CD4-positive, alpha-beta T cell (primary cell): ENCODE measurements at regions not wholly inside any gene's neighbourhood (a gene's known extent, or its start where the extent isn't known, plus 50 kb on each side); places are given as distances from the start of the nearest gene placed in this dataset.

Source experiments
- ATAC-seq: fragments of 200-7000 bp; cut with Tn5 transposase; one replicate; pipeline ENCODE4 v1.10.0; 2022; ENCODE audit warnings: mild to moderate bottlenecking; ENCODE audit not compliant: poor library complexity
- CTCF ChIA-PET: fragments of 350-600 bp; sonication (Branson Sonifier 250); formaldehyde crosslinking; loops from one replicate; lab custom pipeline; 2021; ENCODE audit warnings: antibody characterized with exemption, inconsistent platforms; lab: Charles Lee
- POLR2A ChIA-PET: fragments of 350-600 bp; sonication (Branson Sonifier 250); formaldehyde crosslinking; loops from one replicate; lab custom pipeline; 2021; ENCODE audit warnings: antibody characterized with exemption, inconsistent platforms; lab: Charles Lee
- DNase-seq, 14 experiments: peaks; one replicate each; pipeline ENCODE4 v3.0.0-alpha.2; 2013 to 2020; ENCODE audit warnings: mixed read lengths in 2 of 14
- H3K27ac ChIP-seq, 2 donors: one replicate each; pipeline versions ENCODE4 v1.5.1 to v1.7.0; 2013; ENCODE audit warnings: low read length in 2 of 2, low read depth in 1 of 2, mild to moderate bottlenecking in 1 of 2
- H3K27me3 ChIP-seq, 2 experiments: 1 replicate in 1 of 2; 2 replicates in 1 of 2; pipeline versions ENCODE4 v1.6.1 to v1.7.0; 2013; ENCODE audit warnings: low read length in 2 of 2, control low read depth in 1 of 2, mild to moderate bottlenecking in 1 of 2, moderate library complexity in 1 of 2; ENCODE audit not compliant: insufficient read depth in 2 of 2, control insufficient read depth in 1 of 2
- H3K36me3 ChIP-seq: one replicate; pipeline ENCODE4 v1.6.1; 2013; ENCODE audit warnings: low read length, control low read depth; ENCODE audit not compliant: insufficient read depth
- H3K4me1 ChIP-seq: one replicate; pipeline ENCODE4 v1.6.1; 2013; ENCODE audit warnings: low read length, control low read depth; ENCODE audit not compliant: insufficient read depth
- H3K4me3 ChIP-seq: one replicate; pipeline ENCODE4 v1.5.1; 2013; ENCODE audit warnings: mild to moderate bottlenecking, low read length, moderate library complexity
- H3K9me3 ChIP-seq, 2 experiments: 1 replicate in 1 of 2; 2 replicates in 1 of 2; pipeline versions ENCODE4 v1.6.1 to v1.7.0; 2013; ENCODE audit warnings: low read length in 2 of 2, mild to moderate bottlenecking in 2 of 2, control low read depth in 1 of 2, moderate library complexity in 1 of 2; ENCODE audit not compliant: control insufficient read depth in 1 of 2, insufficient read depth in 1 of 2
- H3K27ac Mint-ChIP-seq: one replicate; pipeline ENCODE4 v1.8.0; 2020; ENCODE audit warnings: mixed read lengths
- H3K27me3 Mint-ChIP-seq: one replicate; pipeline ENCODE4 v1.8.0; 2021; ENCODE audit warnings: mixed read lengths
- H3K36me3 Mint-ChIP-seq: one replicate; pipeline ENCODE4 v1.8.0; 2021; ENCODE audit warnings: low read depth, mixed read lengths
- H3K4me1 Mint-ChIP-seq: one replicate; pipeline ENCODE4 v1.8.0; 2021; ENCODE audit warnings: low read depth, mixed read lengths
- H3K4me3 Mint-ChIP-seq: one replicate; pipeline ENCODE4 v1.8.0; 2020; ENCODE audit warnings: mild to moderate bottlenecking, mixed read lengths
- H3K9me3 Mint-ChIP-seq: one replicate; pipeline ENCODE4 v1.8.0; 2020; ENCODE audit warnings: mixed read lengths
- intact Hi-C, 2 experiments: fragments of 100-400 bp; cut with DNase I in 1 of 2; cut with micrococcal nuclease in 1 of 2; formaldehyde crosslinking; loops; one replicate each; pipeline versions ENCODE4 v1.15.1 to v1.9.0; 2023 to 2025; cut with DNase I, micrococcal nuclease
- TF ChIP-seq, protein P1 (sequence below): fragments of 200-600 bp; IDR thresholded peaks from one replicate; pipeline ENCODE4 v1.8.0; 2022; ENCODE audit warnings: antibody characterized with exemption, mild to moderate bottlenecking

DNA sequence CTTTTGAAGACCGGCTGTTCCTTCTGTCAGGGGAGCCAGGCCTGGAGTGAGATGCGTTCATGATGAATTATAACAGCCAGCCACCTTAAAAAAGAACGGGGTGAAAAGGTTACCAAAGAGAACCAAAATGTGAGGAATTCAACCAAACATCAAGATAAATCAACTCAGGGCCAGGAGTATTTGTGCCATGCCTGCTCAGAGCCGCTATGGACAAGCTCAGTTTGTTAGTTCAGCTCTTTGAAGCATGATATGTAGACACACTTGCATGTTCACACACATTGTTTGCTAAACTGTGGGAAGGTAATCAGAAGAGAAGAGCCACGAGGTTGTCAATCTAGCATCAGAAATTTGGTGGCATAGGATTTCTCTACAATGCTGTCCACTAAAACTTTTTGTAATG lies 367.4 kb upstream of the TBX3 start:
- no peaks in the 10 kb centered on the region for H3K9me3 ChIP-seq
- no peak for ATAC-seq
- Mint-ChIP-seq H3K4me3 (no peak overlapping the region), H3K27ac (no peak overlapping the region), H3K36me3 (no peaks in the 10 kb centered on the region), H3K27me3 (no peaks in the 10 kb centered on the region), H3K4me1 (no peaks in the 10 kb centered on the region), H3K9me3 (peaks cover 11% of the 10 kb centered on the region)
- CTCF ChIA-PET = no interaction called here
- DNase-seq = no peak
- no peak overlapping the region for H3K27ac ChIP-seq
- H3K4me1 ChIP-seq = no peaks in the 10 kb centered on the region
- POLR2A ChIA-PET = no interaction called here
- H3K36me3 ChIP-seq = no peaks in the 10 kb centered on the region
- intact Hi-C loops = no loop called here
- H3K4me3 ChIP-seq = no peak overlapping the region
- TF ChIP-seq, protein P1, sequence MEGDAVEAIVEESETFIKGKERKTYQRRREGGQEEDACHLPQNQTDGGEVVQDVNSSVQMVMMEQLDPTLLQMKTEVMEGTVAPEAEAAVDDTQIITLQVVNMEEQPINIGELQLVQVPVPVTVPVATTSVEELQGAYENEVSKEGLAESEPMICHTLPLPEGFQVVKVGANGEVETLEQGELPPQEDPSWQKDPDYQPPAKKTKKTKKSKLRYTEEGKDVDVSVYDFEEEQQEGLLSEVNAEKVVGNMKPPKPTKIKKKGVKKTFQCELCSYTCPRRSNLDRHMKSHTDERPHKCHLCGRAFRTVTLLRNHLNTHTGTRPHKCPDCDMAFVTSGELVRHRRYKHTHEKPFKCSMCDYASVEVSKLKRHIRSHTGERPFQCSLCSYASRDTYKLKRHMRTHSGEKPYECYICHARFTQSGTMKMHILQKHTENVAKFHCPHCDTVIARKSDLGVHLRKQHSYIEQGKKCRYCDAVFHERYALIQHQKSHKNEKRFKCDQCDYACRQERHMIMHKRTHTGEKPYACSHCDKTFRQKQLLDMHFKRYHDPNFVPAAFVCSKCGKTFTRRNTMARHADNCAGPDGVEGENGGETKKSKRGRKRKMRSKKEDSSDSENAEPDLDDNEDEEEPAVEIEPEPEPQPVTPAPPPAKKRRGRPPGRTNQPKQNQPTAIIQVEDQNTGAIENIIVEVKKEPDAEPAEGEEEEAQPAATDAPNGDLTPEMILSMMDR = no peak
- H3K27me3 ChIP-seq = no peaks in the 10 kb centered on the region

DNA sequence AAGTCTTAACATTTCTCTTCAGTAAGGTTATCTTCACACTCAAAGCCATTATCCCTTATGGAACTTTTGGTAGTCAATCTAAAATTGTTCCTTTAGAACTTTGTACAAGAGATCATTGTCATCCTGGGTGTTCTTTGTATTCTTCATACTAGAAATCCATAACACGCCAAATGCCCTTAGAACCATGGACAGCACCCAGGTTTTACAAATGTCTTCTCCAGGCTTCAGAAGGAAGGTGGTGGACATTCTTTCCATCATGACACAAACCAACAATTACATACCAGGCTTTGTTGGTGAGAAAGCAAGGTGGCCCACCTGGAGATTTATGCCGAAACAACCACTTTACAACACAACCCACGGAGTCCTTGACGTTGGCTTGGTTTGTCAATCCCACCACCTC lies 365.6 kb upstream of the TBX3 start:
- TF ChIP-seq, protein P1 = no peak
- H3K36me3 ChIP-seq = no peaks in the 10 kb centered on the region
- intact Hi-C loops = no loop called here
- no peak overlapping the region for H3K27ac ChIP-seq
- no peaks in the 10 kb centered on the region for H3K4me1 ChIP-seq
- Mint-ChIP-seq H3K27me3 (no peaks in the 10 kb centered on the region), H3K36me3 (no peaks in the 10 kb centered on the region), H3K9me3 (peaks cover 8% of the 10 kb centered on the region), H3K27ac (no peak overlapping the region), H3K4me3 (no peak overlapping the region), H3K4me1 (no peaks in the 10 kb centered on the region)
- H3K27me3 ChIP-seq = no peaks in the 10 kb centered on the region
- ATAC-seq (no peak), DNase-seq (no peak)
- ChIA-PET CTCF (no interaction called here), POLR2A (no interaction called here)
- H3K4me3 ChIP-seq = no peak overlapping the region
- no peaks in the 10 kb centered on the region for H3K9me3 ChIP-seq

DNA sequence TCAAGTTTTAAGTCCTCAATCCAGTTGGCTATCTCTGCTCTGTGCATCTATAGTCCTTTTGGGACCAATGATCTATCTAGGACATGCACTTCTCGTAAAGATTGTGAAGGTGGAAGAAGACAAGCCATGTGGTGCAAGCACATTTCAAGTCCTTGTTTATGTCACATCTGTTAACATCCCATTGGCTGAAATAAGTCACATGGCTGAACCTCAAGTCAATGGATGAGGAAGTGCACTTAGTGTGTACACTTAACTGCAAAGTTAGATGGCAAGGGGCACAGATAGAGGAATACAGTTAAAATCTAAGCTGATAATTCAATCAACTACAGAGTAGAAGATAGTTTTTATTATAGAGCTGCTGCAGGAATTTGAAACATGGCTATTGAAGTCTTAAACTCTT lies 362.8 kb upstream of the TBX3 start:
- CTCF ChIA-PET = no interaction called here
- ATAC-seq (no peak), DNase-seq (no peak)
- Mint-ChIP-seq H3K4me3 (no peak overlapping the region), H3K27ac (no peak overlapping the region), H3K4me1 (no peaks in the 10 kb centered on the region), H3K36me3 (no peaks in the 10 kb centered on the region), H3K9me3 (peaks cover 8% of the 10 kb centered on the region), H3K27me3 (no peaks in the 10 kb centered on the region)
- H3K27ac ChIP-seq = no peak overlapping the region
- H3K36me3 ChIP-seq = no peaks in the 10 kb centered on the region
- H3K9me3 ChIP-seq = peaks cover 0 to 3% of the 10 kb centered on the region in 2 experiments
- no peak overlapping the region for H3K4me3 ChIP-seq
- no peaks in the 10 kb centered on the region for H3K4me1 ChIP-seq
- TF ChIP-seq, protein P1 = no peak
- intact Hi-C loops = no loop called here
- POLR2A ChIA-PET = no interaction called here
- H3K27me3 ChIP-seq = no peaks in the 10 kb centered on the region
